ENCODE measurements at regions not wholly inside any gene's neighbourhood (a gene's known extent, or its start where the extent isn't known, plus 50 kb on each side); places are given as distances from the start of the nearest gene placed in this dataset.

- no peak overlapping the region for H3K27ac ChIP-seq (ENCODE audit: insufficient read depth, low read length)
- H4K91ac ChIP-seq (ENCODE audit: insufficient read depth, low read depth, low read length) = no peak overlapping the region
- intact Hi-C loops (cut with micrococcal nuclease) (no loop called here), in situ Hi-C loops (cut with MboI; ENCODE audit: low sequenced_read_pairs) (loop anchor here (25.0 kb wide), 1 partner anchor 210 kb away; the partner anchor contains the start of gene EFNB1), dilution Hi-C loops (cut with HindIII; ENCODE audit: low sequenced_read_pairs, unreplicated experiment) (no loop called here)
- H3K4me2 ChIP-seq (ENCODE audit: low read depth, low read length) = no peak overlapping the region
- H3K9me3 ChIP-seq (ENCODE audit: control insufficient read depth, insufficient read depth, low read length) = no peaks in the 10 kb centered on the region
- CTCF ChIA-PET = no interaction called here
- H2AFZ ChIP-seq (replicated peaks; ENCODE audit: low read length, poor library complexity) = no peak overlapping the region
- H3K23ac ChIP-seq (ENCODE audit: low read depth, low read length) = no peak overlapping the region
- H3K79me1 ChIP-seq (ENCODE audit: low read depth in 1 of 2, low read length in 2 of 2) = no peaks in the 10 kb centered on the region
- H3K56ac ChIP-seq (ENCODE audit: extremely low read depth, insufficient read depth, low read length) = no peak overlapping the region
- no peaks in the 10 kb centered on the region for H3K36me3 ChIP-seq (ENCODE audit: control insufficient read depth, insufficient read depth, low read length)
- no peak overlapping the region for H2AK5ac ChIP-seq (ENCODE audit: low read depth, low read length)
- no peak overlapping the region for H3K4me3 ChIP-seq (ENCODE audit: insufficient read depth, low read depth, low read length)
- no peak overlapping the region for H2BK120ac ChIP-seq (ENCODE audit: low read depth, low read length)
- no peak overlapping the region for H4K5ac ChIP-seq (ENCODE audit: low read depth, low read length)
- H4K8ac ChIP-seq (ENCODE audit: low read depth in 2 of 2, low read length in 2 of 2) = no peak overlapping the region
- H2AK9ac ChIP-seq (replicated peaks; ENCODE audit: low read depth, low read length, poor library complexity) = no peak overlapping the region
- peaks cover 29% of the 10 kb centered on the region for H3K27me3 ChIP-seq (ENCODE audit: control insufficient read depth, insufficient read depth, low read length)
- no CpG with 5 or more reads among the region's 1 CpG for WGBS, 2 experiments (ENCODE audit: extremely low coverage in 2 of 2, insufficient read length in 1 of 2)
- no peaks in the 10 kb centered on the region for H4K20me1 ChIP-seq (ENCODE audit: insufficient read depth, low read length)
- no TSS peak for BruUV-seq (replicated peaks)
- DNase-seq (no peak), ATAC-seq (ENCODE audit: low read depth) (no peak)
- H2BK20ac ChIP-seq (ENCODE audit: low read depth, low read length) = no peak overlapping the region
- H2BK15ac ChIP-seq (ENCODE audit: low read depth, low read length) = no peak overlapping the region
- H2BK5ac ChIP-seq (ENCODE audit: low read depth, low read length, poor library complexity, severe bottlenecking) = no peak overlapping the region
- no peak overlapping the region for H3K4ac ChIP-seq (ENCODE audit: low read depth, low read length)
- H3K9ac ChIP-seq (ENCODE audit: low read depth, low read length) = no peak overlapping the region
- TF ChIP-seq FOS (IDR thresholded peaks at IDR 0.05; ENCODE audit: low read depth, low read length) (no peak), MAZ (IDR thresholded peaks at IDR 0.05; ENCODE audit: borderline replicate concordance, low read depth, low read length) (no peak), BHLHE40 (IDR thresholded peaks at IDR 0.05; ENCODE audit: low read depth, low read length) (no peak), CHD1 (IDR thresholded peaks at IDR 0.05; ENCODE audit: low read depth, low read length) (no peak), RAD21 (IDR thresholded peaks at IDR 0.05; ENCODE audit: low read length) (no peak), CTCF (conservative IDR thresholded peaks at IDR 0.05; ENCODE audit: low read depth, low read length) (no peak), POLR2A (IDR thresholded peaks at IDR 0.05; ENCODE audit: low read depth, low read length) (no peak), CEBPB (IDR thresholded peaks at IDR 0.05; ENCODE audit: low read depth, low read length) (no peak)
- H3K18ac ChIP-seq (ENCODE audit: low read depth, low read length) = no peak overlapping the region
- POLR2A ChIA-PET (ENCODE audit: unreplicated experiment) = no interaction called here
- H3K4me1 ChIP-seq (ENCODE audit: control insufficient read depth, insufficient read depth, low read length) = no peaks in the 10 kb centered on the region
- no peak overlapping the region for H3K14ac ChIP-seq (replicated peaks; ENCODE audit: low read depth, low read length)
- no peaks in the 10 kb centered on the region for H3K9me1 ChIP-seq (ENCODE audit: insufficient read depth, low read length)
These were observed 118.2 kb downstream of the PJA1 start for GRCh38 chrX:69046996-69047490.

Data from IMR-90 (cell line).